ENCODE measurements at regions not wholly inside any gene's neighbourhood (a gene's known extent, or its start where the extent isn't known, plus 50 kb on each side); places are given as distances from the start of the nearest gene placed in this dataset.

- TF ChIP-seq, protein P1, sequence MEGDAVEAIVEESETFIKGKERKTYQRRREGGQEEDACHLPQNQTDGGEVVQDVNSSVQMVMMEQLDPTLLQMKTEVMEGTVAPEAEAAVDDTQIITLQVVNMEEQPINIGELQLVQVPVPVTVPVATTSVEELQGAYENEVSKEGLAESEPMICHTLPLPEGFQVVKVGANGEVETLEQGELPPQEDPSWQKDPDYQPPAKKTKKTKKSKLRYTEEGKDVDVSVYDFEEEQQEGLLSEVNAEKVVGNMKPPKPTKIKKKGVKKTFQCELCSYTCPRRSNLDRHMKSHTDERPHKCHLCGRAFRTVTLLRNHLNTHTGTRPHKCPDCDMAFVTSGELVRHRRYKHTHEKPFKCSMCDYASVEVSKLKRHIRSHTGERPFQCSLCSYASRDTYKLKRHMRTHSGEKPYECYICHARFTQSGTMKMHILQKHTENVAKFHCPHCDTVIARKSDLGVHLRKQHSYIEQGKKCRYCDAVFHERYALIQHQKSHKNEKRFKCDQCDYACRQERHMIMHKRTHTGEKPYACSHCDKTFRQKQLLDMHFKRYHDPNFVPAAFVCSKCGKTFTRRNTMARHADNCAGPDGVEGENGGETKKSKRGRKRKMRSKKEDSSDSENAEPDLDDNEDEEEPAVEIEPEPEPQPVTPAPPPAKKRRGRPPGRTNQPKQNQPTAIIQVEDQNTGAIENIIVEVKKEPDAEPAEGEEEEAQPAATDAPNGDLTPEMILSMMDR (IDR thresholded peaks at IDR 0.05), result no peak
- TF ChIP-seq POLR2A (IDR thresholded peaks at IDR 0.05) (no peak), EP300 (IDR thresholded peaks at IDR 0.05) (no peak)
These were observed 52.0 kb upstream of the SMOC2 start for GRCh38 chr6:168388641-168389633.
